SK-N-SH treated with all-trans-retinoic acid at 6 μM for 48 hours (cell line): ENCODE measurements at regions not wholly inside any gene's neighbourhood (a gene's known extent, or its start where the extent isn't known, plus 50 kb on each side); places are given as distances from the start of the nearest gene placed in this dataset.

Experiments used
- ARNTL ChIP-seq: fragments of 450-650 bp; formaldehyde crosslinking; IDR thresholded peaks from 2 replicates; pipeline ENCODE4 v1.5.0; 2020; ENCODE audit warnings: low read depth, mild to moderate bottlenecking, moderate library complexity, borderline replicate concordance
- CSDC2 ChIP-seq: fragments of 250-450 bp; sonication (Bioruptor Pico); IDR thresholded peaks from 2 replicates; pipeline ENCODE4 v1.5.0; 2020; ENCODE audit warnings: mild to moderate bottlenecking, moderate library complexity
- GLIS3 ChIP-seq: fragments of 250-450 bp; sonication (Bioruptor Pico); IDR thresholded peaks from 2 replicates; pipeline ENCODE4 v1.5.0; 2020; ENCODE audit warnings: mild to moderate bottlenecking, moderate library complexity
- PATZ1 ChIP-seq: fragments of 250-450 bp; sonication (Bioruptor Pico); IDR thresholded peaks from 2 replicates; pipeline ENCODE4 v1.8.0; 2020; ENCODE audit warnings: mild to moderate bottlenecking, moderate library complexity, borderline replicate concordance
- PPARA ChIP-seq: fragments of 250-450 bp; sonication (Bioruptor Pico); IDR thresholded peaks from 2 replicates; pipeline ENCODE4 v1.5.0; 2020; ENCODE audit warnings: mild to moderate bottlenecking, borderline replicate concordance
- SNAI2 ChIP-seq: fragments of 250-450 bp; sonication (Bioruptor Pico); IDR thresholded peaks from 2 replicates; pipeline ENCODE4 v1.5.0; 2020; ENCODE audit warnings: mild to moderate bottlenecking, moderate library complexity
- TCF4 ChIP-seq: fragments of 250-450 bp; sonication (Bioruptor Pico); IDR thresholded peaks from 2 replicates; pipeline ENCODE4 v1.8.0; 2021; ENCODE audit warnings: mild to moderate bottlenecking, moderate library complexity, borderline replicate concordance
- TOX ChIP-seq: fragments of 250-450 bp; sonication (Bioruptor Pico); IDR thresholded peaks from 2 replicates; pipeline ENCODE4 v1.8.0; 2021; ENCODE audit warnings: mild to moderate bottlenecking, moderate library complexity, borderline replicate concordance
- ZC3H10 ChIP-seq: fragments of 250-450 bp; sonication (Bioruptor Pico); IDR thresholded peaks from 2 replicates; pipeline ENCODE4 v1.5.1; 2021; ENCODE audit warnings: mild to moderate bottlenecking, moderate library complexity
- ZFP3 ChIP-seq: fragments of 250-450 bp; sonication (Bioruptor Pico); IDR thresholded peaks from 2 replicates; pipeline ENCODE4 v1.5.0; 2020; ENCODE audit warnings: mild to moderate bottlenecking, moderate library complexity
- ZFP30 ChIP-seq: fragments of 450-650 bp; formaldehyde crosslinking; IDR thresholded peaks from 2 replicates; pipeline ENCODE4 v1.5.0; 2022; ENCODE audit warnings: mild to moderate bottlenecking, moderate library complexity
- ZNF565 ChIP-seq: fragments of 450-650 bp; formaldehyde crosslinking; conservative IDR thresholded peaks from 2 replicates; pipeline ENCODE4 v1.5.0; 2020; ENCODE audit warnings: low read depth, mild to moderate bottlenecking, moderate library complexity
- ZNF70 ChIP-seq: fragments of 450-650 bp; formaldehyde crosslinking; IDR thresholded peaks from 2 replicates; pipeline ENCODE4 v1.5.0; 2020; ENCODE audit warnings: mild to moderate bottlenecking, moderate library complexity
- ZNF8 ChIP-seq: fragments of 450-650 bp; formaldehyde crosslinking; IDR thresholded peaks from 2 replicates; pipeline ENCODE4 v1.5.0; 2020; ENCODE audit warnings: mild to moderate bottlenecking, moderate library complexity

- TF ChIP-seq TCF4 (CRISPR knock-in tag) (no peak), GLIS3 (no peak), ZFP3 (CRISPR knock-in tag) (no peak), ZFP30 (no peak), SNAI2 (CRISPR knock-in tag) (no peak), ZNF70 (CRISPR knock-in tag) (no peak), PATZ1 (CRISPR knock-in tag) (no peak), ZC3H10 (CRISPR knock-in tag) (no peak), ZNF8 (no peak), ARNTL (CRISPR knock-in tag) (no peak), CSDC2 (CRISPR knock-in tag) (no peak), PPARA (CRISPR knock-in tag) (no peak), TOX (CRISPR knock-in tag) (no peak), ZNF565 (no peak)
Observed at GRCh38 chr4:180205276-180205675, 2037.9 kb upstream of the TENM3 start.
